GM19467 (cell line): ENCODE measurements at regions not wholly inside any gene's neighbourhood (a gene's known extent, or its start where the extent isn't known, plus 50 kb on each side); places are given as distances from the start of the nearest gene placed in this dataset.

Source experiments
- ATAC-seq: cut with Tn5 transposase; IDR thresholded peaks from one replicate; pipeline ENCODE4 v1.9.1; 2021; ENCODE audit warnings: mild to moderate bottlenecking, moderate library complexity; ENCODE audit not compliant: unreplicated experiment

GRCh38 chr2:118622913-118623312, 224.5 kb downstream of the EN1 start:
- no peak for ATAC-seq

DNA sequence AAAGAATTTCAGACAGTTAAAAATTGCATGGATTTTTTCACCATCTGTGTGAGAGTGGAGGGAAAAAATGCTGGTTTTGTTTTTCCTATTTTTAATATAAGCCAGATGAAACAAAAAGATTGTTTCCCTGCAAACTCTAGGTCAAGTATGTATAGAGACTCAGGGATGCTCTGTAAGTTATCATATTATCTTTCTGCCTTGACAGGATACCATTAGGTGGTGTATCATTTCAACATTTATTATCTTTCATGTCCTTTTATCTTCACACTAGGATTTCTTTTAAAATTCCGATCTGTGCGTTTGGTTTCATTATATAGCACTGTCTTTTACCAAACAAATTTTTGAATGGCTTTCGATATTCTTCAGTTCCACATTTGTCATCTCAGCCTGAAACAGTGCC, 225.3 kb downstream of the EN1 start:
- ATAC-seq, result no peak

DNA sequence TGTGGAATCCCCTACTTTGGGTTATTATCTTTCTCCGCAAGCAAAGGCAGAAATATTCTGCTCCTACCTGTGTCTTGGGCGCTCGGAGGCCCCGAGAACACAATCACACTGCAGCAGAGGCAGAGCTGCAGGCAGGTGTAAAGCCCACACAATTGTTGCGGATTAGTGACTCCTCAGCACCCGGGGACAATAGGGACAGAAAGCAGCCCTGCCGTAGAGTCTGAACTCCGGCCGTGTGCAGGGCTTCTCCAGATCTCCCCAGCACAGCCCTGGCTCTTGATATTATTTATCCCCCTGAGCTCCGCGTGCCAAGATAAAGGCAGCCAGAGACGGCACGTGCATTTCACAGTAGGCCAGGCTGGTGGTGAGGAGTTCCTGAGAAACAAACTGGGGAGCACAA, 229.2 kb downstream of the EN1 start:
- ATAC-seq, result no peak

GRCh38 chr2:118616432-118616831, 231.0 kb downstream of the EN1 start:
- no peak for ATAC-seq

GRCh38 chr2:118614841-118615271, 232.6 kb downstream of the EN1 start:
- ATAC-seq, result no peak

DNA sequence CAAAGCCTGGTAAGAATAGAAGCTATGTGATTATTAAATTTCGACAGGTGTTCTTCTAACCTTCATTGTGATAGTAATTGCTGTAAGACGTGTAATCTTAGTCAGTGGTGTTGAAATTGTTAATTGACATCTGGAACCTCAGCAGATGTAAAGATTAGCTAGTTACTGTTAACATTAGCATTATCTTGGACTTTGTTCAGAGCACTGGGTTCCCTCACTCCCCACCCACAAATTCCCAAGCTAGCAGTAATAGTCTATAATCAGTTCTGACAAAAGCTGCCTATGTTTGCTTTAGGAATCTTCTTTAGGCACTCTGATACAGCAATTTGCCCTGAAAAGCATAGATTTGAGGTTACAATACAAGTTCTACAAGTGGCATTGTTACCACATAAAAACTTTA, 233.7 kb downstream of the EN1 start:
- ATAC-seq, result no peak

DNA sequence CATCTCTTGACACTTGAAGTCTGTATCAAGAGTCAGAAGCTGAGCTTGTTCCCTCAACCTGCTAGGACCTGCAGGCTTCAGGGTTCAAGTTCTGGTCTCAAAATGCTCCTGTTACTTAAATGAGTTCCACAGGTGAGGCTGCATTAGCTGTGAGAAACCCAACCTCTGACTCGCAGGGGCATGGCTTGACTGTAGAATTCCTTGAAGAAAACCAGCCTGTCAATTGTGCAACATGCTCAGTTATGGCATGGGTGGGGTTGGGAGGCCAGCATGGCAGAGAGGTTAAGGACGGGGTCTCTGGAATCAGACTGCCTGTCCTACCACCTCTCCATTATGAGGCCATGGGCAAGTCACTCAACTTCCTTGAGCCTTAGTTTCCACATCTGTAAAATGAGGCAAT, 235.8 kb downstream of the EN1 start:
- ATAC-seq, result no peak

- ATAC-seq, result no peak
Observed at GRCh38 chr2:118609138-118609537, 238.3 kb downstream of the EN1 start.

DNA sequence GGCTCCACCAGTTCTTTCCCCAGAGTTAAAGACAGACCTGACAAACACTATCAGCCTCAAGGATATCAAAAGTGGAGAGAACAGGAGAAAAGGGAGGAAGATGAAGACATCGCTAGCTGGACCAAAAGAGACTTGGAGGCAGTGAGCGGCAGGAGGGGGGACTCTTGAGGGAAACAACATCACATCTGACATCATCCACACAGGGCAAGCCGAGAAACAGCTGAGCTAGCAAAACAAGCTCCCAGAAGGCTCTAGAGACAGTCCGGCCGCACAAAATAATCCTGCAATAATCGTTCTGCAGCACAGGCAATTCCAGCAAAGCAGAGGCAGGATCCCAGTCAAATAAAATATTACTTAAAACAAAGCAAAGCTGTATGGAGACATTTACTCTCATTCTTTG, 239.8 kb downstream of the EN1 start:
- ATAC-seq, result no peak

DNA sequence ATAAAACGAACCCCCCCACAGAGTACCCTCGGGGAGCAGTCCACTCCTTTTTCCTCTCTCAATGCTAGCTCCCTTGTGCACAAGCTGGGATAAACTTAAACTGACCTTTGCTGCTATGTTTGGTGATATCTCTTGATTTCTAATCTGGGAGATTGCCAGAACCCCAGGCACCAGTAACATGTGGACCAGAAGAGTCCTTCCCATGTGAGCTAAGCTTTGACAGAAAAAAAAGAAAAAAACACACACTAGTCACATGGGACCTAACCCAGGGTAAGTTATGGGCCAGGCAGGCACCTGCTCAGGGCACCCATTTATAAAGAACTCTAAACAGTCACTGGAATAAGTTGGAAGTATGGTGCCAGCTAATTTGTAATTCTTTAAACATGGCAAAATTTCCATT, 242.6 kb downstream of the EN1 start:
- ATAC-seq, result no peak

DNA sequence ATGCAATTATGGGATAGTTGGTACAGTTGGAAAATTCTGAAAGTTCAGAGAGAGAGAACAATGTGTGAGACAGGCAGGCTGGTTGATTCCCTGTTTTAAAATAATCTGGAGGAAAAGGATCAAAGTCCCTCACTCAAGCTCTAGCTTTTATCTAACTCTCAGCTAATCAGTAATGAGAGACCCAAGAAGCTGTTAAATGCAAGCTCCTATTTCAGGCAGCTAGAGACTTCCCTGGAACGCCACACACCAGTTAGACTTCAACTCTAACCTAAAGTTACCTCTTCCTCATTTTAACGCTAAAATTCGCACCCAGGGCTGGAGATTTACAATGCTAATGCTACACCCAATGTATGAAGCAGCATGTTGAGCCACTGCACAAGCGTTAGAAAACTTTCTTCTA, 243.1 kb downstream of the EN1 start:
- ATAC-seq, result no peak

- no peak for ATAC-seq
Observed at GRCh38 chr2:118599141-118599540, 248.3 kb downstream of the EN1 start.

DNA sequence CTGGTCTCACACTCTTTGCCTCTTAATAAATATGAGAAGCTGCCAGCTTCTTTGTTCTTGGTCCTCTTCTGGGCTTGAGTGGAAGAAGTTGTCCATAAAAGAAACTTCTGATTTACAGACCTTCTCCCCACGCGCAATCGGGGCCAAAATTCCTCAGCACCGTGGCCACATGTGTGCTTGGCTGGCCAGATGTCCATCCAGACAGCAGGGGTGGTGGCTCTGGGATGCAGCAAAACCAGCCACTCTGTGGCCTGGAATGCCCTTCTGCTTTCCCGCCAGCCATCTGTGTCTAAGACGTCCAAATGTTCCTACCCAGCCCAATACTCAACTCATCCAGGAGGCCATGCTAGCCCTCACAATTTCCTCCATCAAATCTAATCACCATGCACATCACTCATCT, 250.8 kb downstream of the EN1 start:
- ATAC-seq, result no peak

- no peak for ATAC-seq
Observed at GRCh38 chr2:118593257-118593656, 254.2 kb downstream of the EN1 start.

DNA sequence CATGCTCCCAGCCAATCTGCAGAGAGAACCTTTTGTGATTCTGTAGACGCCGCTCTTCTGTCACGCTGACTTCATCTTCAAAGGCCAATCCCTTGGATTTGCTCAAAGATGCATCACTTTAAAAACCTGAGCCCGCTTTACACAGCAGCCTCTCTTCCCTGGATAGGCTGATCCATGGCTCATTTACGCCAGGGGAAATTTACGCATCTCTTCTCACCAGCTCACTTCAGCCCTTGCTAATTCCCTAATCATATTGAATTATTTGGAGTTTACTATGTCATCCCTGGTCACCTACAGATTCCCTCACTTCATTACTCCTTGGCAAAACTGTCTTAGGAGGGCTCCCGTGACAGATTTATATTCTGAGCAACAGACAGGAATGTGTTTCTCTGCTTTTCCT, 256.2 kb downstream of the EN1 start:
- no peak for ATAC-seq

DNA sequence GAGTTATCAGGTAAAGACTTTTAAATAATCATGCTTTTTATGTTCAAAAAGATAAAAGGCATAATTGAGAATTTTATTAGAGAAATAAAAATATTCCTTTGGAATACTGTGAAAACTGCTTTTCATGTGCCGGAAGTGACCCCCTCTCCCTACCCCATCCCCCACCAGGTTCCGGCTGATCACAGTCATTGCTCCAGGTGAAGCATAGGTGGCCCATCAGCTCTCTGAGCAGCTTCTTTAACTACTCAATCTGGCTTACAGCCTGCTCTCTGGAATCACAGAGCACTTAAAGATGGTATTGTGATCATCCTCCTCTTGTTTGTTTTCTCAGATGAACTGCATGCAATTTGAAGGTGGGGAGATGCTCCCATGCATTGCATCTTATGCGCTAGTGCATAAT, 257.7 kb downstream of the EN1 start:
- ATAC-seq, result no peak

DNA sequence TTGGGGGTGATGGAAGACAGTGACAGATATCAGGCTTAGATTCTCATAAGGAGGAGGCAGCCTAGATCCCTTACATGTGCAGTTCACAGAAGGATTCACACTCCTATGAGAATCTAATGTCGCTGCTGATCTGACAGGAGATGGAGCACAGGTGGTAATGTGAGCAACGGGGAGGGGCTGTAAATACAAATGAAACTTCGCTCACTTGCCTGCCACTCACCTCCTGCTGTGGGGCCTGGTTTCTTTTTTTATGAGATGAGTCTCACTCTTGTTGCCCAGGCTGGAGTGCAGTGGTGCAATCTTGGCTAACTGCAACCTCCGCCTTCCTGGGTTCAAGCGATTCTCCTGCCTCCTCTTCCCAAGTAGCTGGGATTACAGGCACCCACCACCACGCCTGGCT, 258.6 kb downstream of the EN1 start:
- ATAC-seq, result no peak

- no peak for ATAC-seq
Observed at GRCh38 chr2:118586312-118586711, 261.1 kb downstream of the EN1 start.

GRCh38 chr2:118584877-118585276, 262.6 kb downstream of the EN1 start:
- no peak for ATAC-seq

GRCh38 chr2:118584062-118584749, 263.2 kb downstream of the EN1 start:
- no peak for ATAC-seq

GRCh38 chr2:118582058-118582457, 265.4 kb downstream of the EN1 start:
- no peak for ATAC-seq

GRCh38 chr2:118580651-118581050, 266.8 kb downstream of the EN1 start:
- no peak for ATAC-seq

DNA sequence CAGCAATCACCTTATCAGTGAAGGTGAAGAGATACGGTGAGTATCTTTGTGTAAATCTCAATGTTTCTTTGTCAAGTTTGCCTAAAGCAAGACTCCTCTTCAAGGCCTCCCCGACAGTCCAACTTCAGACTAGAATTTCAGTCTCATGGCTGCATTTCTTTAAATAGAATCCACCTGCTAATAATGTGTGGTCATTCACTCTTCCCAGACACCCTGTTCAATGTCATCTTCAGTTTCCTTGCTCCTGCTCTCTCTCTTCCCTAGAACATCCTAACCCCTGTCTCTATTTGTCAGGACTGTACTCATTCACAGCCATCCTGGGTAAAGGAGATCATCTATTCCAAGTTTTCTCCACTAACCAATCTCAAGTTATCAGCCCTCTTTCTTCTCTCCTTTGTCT, 267.3 kb downstream of the EN1 start:
- ATAC-seq, result no peak
